ENCODE measurements at regions not wholly inside any gene's neighbourhood (a gene's known extent, or its start where the extent isn't known, plus 50 kb on each side); places are given as distances from the start of the nearest gene placed in this dataset.

- TF ChIP-seq CTCF (IDR thresholded peaks at IDR 0.05; ENCODE audit: extremely low read depth, low read depth, low read length): no peak
- no peak for DNase-seq (ENCODE audit: insufficient read length, low spot score, missing footprints)
- Histone ChIP-seq H3K9me3 (ENCODE audit: low read depth, low read length) (no peaks in the 10 kb centered on the region), H3K27ac (ENCODE audit: low read depth, low read length) (no peak overlapping the region), H3K4me3 (ENCODE audit: insufficient read depth, low read length) (no peak overlapping the region), H3K36me3 (ENCODE audit: insufficient read depth, low read length) (no peaks in the 10 kb centered on the region), H4K20me1 (ENCODE audit: insufficient read depth, low read length) (no peaks in the 10 kb centered on the region), H3K4me2 (ENCODE audit: insufficient read depth, low read length) (no peak overlapping the region), H3K27me3 (ENCODE audit: insufficient read depth, low read length) (no peaks in the 10 kb centered on the region), H3K4me1 (ENCODE audit: insufficient read depth, low read length) (no peaks in the 10 kb centered on the region), H3K79me2 (ENCODE audit: insufficient read depth, low read length) (no peaks in the 10 kb centered on the region), H2AFZ (ENCODE audit: low read length) (no peak overlapping the region)
Observed at GRCh38 chr3:161946443-161946960, 449.9 kb downstream of the OTOL1 start.

GRCh38 chr3:161950318-161950868 is 453.8 kb downstream of the OTOL1 start:
- H3K36me3 ChIP-seq (ENCODE audit: insufficient read depth, low read length): no peaks in the 10 kb centered on the region
- TF ChIP-seq CTCF (IDR thresholded peaks at IDR 0.05; ENCODE audit: extremely low read depth, low read depth, low read length): no peak

GRCh38 chr3:161957467-161957866 is 460.9 kb downstream of the OTOL1 start:
- Histone ChIP-seq H3K79me2 (ENCODE audit: insufficient read depth, low read length) (no peaks in the 10 kb centered on the region), H3K27me3 (ENCODE audit: insufficient read depth, low read length) (no peaks in the 10 kb centered on the region), H2AFZ (ENCODE audit: low read length) (no peak overlapping the region), H3K4me2 (ENCODE audit: insufficient read depth, low read length) (no peak overlapping the region), H3K4me1 (ENCODE audit: insufficient read depth, low read length) (no peaks in the 10 kb centered on the region), H3K27ac (ENCODE audit: low read depth, low read length) (no peak overlapping the region), H4K20me1 (ENCODE audit: insufficient read depth, low read length) (no peaks in the 10 kb centered on the region), H3K4me3 (ENCODE audit: insufficient read depth, low read length) (no peak overlapping the region), H3K36me3 (ENCODE audit: insufficient read depth, low read length) (no peaks in the 10 kb centered on the region), H3K9me3 (ENCODE audit: low read depth, low read length) (no peaks in the 10 kb centered on the region)
- DNase-seq (ENCODE audit: insufficient read length, low spot score, missing footprints): no peak
- no peak for TF ChIP-seq CTCF (IDR thresholded peaks at IDR 0.05; ENCODE audit: extremely low read depth, low read depth, low read length)

More at GRCh38 chr3:161950318-161950868, 453.8 kb downstream of the OTOL1 start:
- H4K20me1 ChIP-seq (ENCODE audit: insufficient read depth, low read length): no peaks in the 10 kb centered on the region
- H2AFZ ChIP-seq (ENCODE audit: low read length): no peak overlapping the region
- DNase-seq (ENCODE audit: insufficient read length, low spot score, missing footprints): no peak
- H3K79me2 ChIP-seq (ENCODE audit: insufficient read depth, low read length): no peaks in the 10 kb centered on the region
- H3K27ac ChIP-seq (ENCODE audit: low read depth, low read length): no peak overlapping the region
- no peaks in the 10 kb centered on the region for H3K27me3 ChIP-seq (ENCODE audit: insufficient read depth, low read length)
- H3K4me3 ChIP-seq (ENCODE audit: insufficient read depth, low read length): no peak overlapping the region
- H3K4me2 ChIP-seq (ENCODE audit: insufficient read depth, low read length): no peak overlapping the region
- H3K4me1 ChIP-seq (ENCODE audit: insufficient read depth, low read length): no peaks in the 10 kb centered on the region
- no peaks in the 10 kb centered on the region for H3K9me3 ChIP-seq (ENCODE audit: low read depth, low read length)

GRCh38 chr3:161964857-161965256 is 468.2 kb downstream of the OTOL1 start:
- DNase-seq (ENCODE audit: insufficient read length, low spot score, missing footprints): no peak
- H3K4me1 ChIP-seq (ENCODE audit: insufficient read depth, low read length): no peaks in the 10 kb centered on the region
- H3K9me3 ChIP-seq (ENCODE audit: low read depth, low read length): no peaks in the 10 kb centered on the region
- no peak overlapping the region for H2AFZ ChIP-seq (ENCODE audit: low read length)
- no peaks in the 10 kb centered on the region for H4K20me1 ChIP-seq (ENCODE audit: insufficient read depth, low read length)
- H3K27me3 ChIP-seq (ENCODE audit: insufficient read depth, low read length): no peaks in the 10 kb centered on the region
- no peak overlapping the region for H3K27ac ChIP-seq (ENCODE audit: low read depth, low read length)
- H3K36me3 ChIP-seq (ENCODE audit: insufficient read depth, low read length): no peaks in the 10 kb centered on the region
- H3K79me2 ChIP-seq (ENCODE audit: insufficient read depth, low read length): no peaks in the 10 kb centered on the region
- no peak for TF ChIP-seq CTCF (IDR thresholded peaks at IDR 0.05; ENCODE audit: extremely low read depth, low read depth, low read length)
- H3K4me2 ChIP-seq (ENCODE audit: insufficient read depth, low read length): no peak overlapping the region
- H3K4me3 ChIP-seq (ENCODE audit: insufficient read depth, low read length): no peak overlapping the region

Data from osteoblast (primary cell).